ENCODE measurements at regions not wholly inside any gene's neighbourhood (a gene's known extent, or its start where the extent isn't known, plus 50 kb on each side); places are given as distances from the start of the nearest gene placed in this dataset.

GRCh38 chr6:21648475-21649050, 55.0 kb downstream of the SOX4 start:
- no peak for DNase-seq
- no peak overlapping the region for H3K4me3 Mint-ChIP-seq

GRCh38 chr6:21653323-21653722, 59.8 kb downstream of the SOX4 start:
- Mint-ChIP-seq H3K4me1 (no peaks in the 10 kb centered on the region), H3K27me3 (ENCODE audit: low read depth in 3 of 3) (peaks cover 0 to 2% (median 1%) of the 10 kb centered on the region in 3 donors), H3K9me3 (peaks cover 0 to 1% (median 0%) of the 10 kb centered on the region in 6 donors), H3K36me3 (no peaks in the 10 kb centered on the region), H3K4me3 (no peak overlapping the region), H3K27ac (no peak overlapping the region)
- DNase-seq = no peak

More at GRCh38 chr6:21648475-21649050, 55.0 kb downstream of the SOX4 start:
- H3K27ac Mint-ChIP-seq = no peak overlapping the region
- no peaks in the 10 kb centered on the region for H3K4me1 Mint-ChIP-seq
- H3K9me3 Mint-ChIP-seq = peaks cover 0 to 1% (median 0%) of the 10 kb centered on the region in 6 donors
- H3K27me3 Mint-ChIP-seq (ENCODE audit: low read depth in 3 of 3) = peaks cover 0 to 2% (median 0%) of the 10 kb centered on the region in 3 donors
- H3K36me3 Mint-ChIP-seq = no peaks in the 10 kb centered on the region

- Mint-ChIP-seq H3K27ac (no peak overlapping the region), H3K4me1 (no peaks in the 10 kb centered on the region), H3K36me3 (no peaks in the 10 kb centered on the region), H3K4me3 (no peak overlapping the region), H3K9me3 (peaks cover 0 to 1% (median 0%) of the 10 kb centered on the region in 6 donors), H3K27me3 (ENCODE audit: low read depth in 3 of 3) (peaks cover 0 to 4% (median 2%) of the 10 kb centered on the region in 3 donors)
- DNase-seq = no peak
Measured at GRCh38 chr6:21653905-21654304, 60.4 kb downstream of the SOX4 start.

- H3K9me3 Mint-ChIP-seq = peaks cover 0 to 1% (median 0%) of the 10 kb centered on the region in 6 donors
- no peaks in the 10 kb centered on the region for H3K36me3 Mint-ChIP-seq
- no peak overlapping the region for H3K4me3 Mint-ChIP-seq
- no peaks in the 10 kb centered on the region for H3K4me1 Mint-ChIP-seq
- DNase-seq = no peak
- H3K27ac Mint-ChIP-seq = no peak overlapping the region
- H3K27me3 Mint-ChIP-seq (ENCODE audit: low read depth in 3 of 3) = peaks cover 0 to 4% (median 2%) of the 10 kb centered on the region in 3 donors
Measured at GRCh38 chr6:21654361-21654760, 60.8 kb downstream of the SOX4 start.

- Mint-ChIP-seq H3K9me3 (peaks cover 0 to 2% (median 0%) of the 10 kb centered on the region in 6 donors), H3K36me3 (peaks cover 0 to 4% (median 3%) of the 10 kb centered on the region in 3 donors), H3K4me1 (peaks cover 10 to 18% of the 10 kb centered on the region in 2 donors), H3K27me3 (ENCODE audit: low read depth in 3 of 3) (peaks cover 12 to 30% (median 15%) of the 10 kb centered on the region in 3 donors), H3K4me3 (peak overlapping the region in 1 of 5 donors; percentile 14), H3K27ac (no peak overlapping the region)
- no peak for DNase-seq
Measured at GRCh38 chr6:21663966-21664313, 70.4 kb downstream of the SOX4 start.

- Mint-ChIP-seq H3K27me3 (ENCODE audit: low read depth in 3 of 3) (peaks cover 12 to 30% (median 15%) of the 10 kb centered on the region in 3 donors), H3K27ac (no peak overlapping the region), H3K36me3 (peaks cover 0 to 4% (median 3%) of the 10 kb centered on the region in 3 donors), H3K9me3 (peaks cover 0 to 2% (median 0%) of the 10 kb centered on the region in 6 donors), H3K4me3 (peak overlapping the region in 1 of 5 donors; percentile 46), H3K4me1 (peaks cover 10 to 18% of the 10 kb centered on the region in 2 donors)
- DNase-seq = no peak
Measured at GRCh38 chr6:21664314-21665109, 71.0 kb downstream of the SOX4 start.

GRCh38 chr6:21665110-21665391, 71.5 kb downstream of the SOX4 start:
- Mint-ChIP-seq H3K27me3 (ENCODE audit: low read depth in 3 of 3) (peaks cover 14 to 30% (median 16%) of the 10 kb centered on the region in 3 donors), H3K27ac (no peak overlapping the region), H3K4me1 (peaks cover 10 to 18% of the 10 kb centered on the region in 2 donors), H3K36me3 (peaks cover 0 to 4% (median 3%) of the 10 kb centered on the region in 3 donors), H3K9me3 (peaks cover 0 to 2% (median 0%) of the 10 kb centered on the region in 6 donors), H3K4me3 (peak overlapping the region in 1 of 5 donors; percentile 66)
- DNase-seq = no peak

GRCh38 chr6:21665392-21666200, 72.0 kb downstream of the SOX4 start:
- H3K36me3 Mint-ChIP-seq = peaks cover 0 to 4% (median 3%) of the 10 kb centered on the region in 3 donors
- peak overlapping the region in 2 of 5 donors; percentile 40 to 66 for H3K4me3 Mint-ChIP-seq
- peaks cover 16 to 30% (median 21%) of the 10 kb centered on the region in 3 donors for H3K27me3 Mint-ChIP-seq (ENCODE audit: low read depth in 3 of 3)
- H3K27ac Mint-ChIP-seq = no peak overlapping the region
- H3K9me3 Mint-ChIP-seq = peaks cover 0 to 2% (median 0%) of the 10 kb centered on the region in 6 donors
- H3K4me1 Mint-ChIP-seq = peaks cover 10 to 18% of the 10 kb centered on the region in 2 donors
- no peak for DNase-seq

- Mint-ChIP-seq H3K9me3 (peaks cover 0 to 2% (median 0%) of the 10 kb centered on the region in 6 donors), H3K36me3 (peaks cover 0 to 4% (median 3%) of the 10 kb centered on the region in 3 donors), H3K4me1 (peaks cover 10 to 18% of the 10 kb centered on the region in 2 donors), H3K4me3 (peak overlapping the region in 4 of 5 donors; percentile 5 to 52 (median 46)), H3K27me3 (ENCODE audit: low read depth in 3 of 3) (peaks cover 16 to 28% (median 21%) of the 10 kb centered on the region in 3 donors), H3K27ac (no peak overlapping the region)
- no peak for DNase-seq
Measured at GRCh38 chr6:21666201-21666691, 72.7 kb downstream of the SOX4 start.

GRCh38 chr6:21666853-21667681, 73.5 kb downstream of the SOX4 start:
- peaks cover 10 to 18% of the 10 kb centered on the region in 2 donors for H3K4me1 Mint-ChIP-seq
- H3K27me3 Mint-ChIP-seq (ENCODE audit: low read depth in 3 of 3) = peaks cover 16 to 24% (median 19%) of the 10 kb centered on the region in 3 donors
- no peak for DNase-seq
- H3K4me3 Mint-ChIP-seq = peak overlapping the region; percentile 23 to 53 (median 46)
- H3K36me3 Mint-ChIP-seq = peaks cover 0 to 4% (median 3%) of the 10 kb centered on the region in 3 donors
- H3K9me3 Mint-ChIP-seq = peaks cover 0 to 2% (median 0%) of the 10 kb centered on the region in 6 donors
- H3K27ac Mint-ChIP-seq = peak overlapping the region in 1 of 6 donors; percentile 37

- no peak for DNase-seq
- peaks cover 9 to 18% (median 17%) of the 10 kb centered on the region in 3 donors for H3K27me3 Mint-ChIP-seq (ENCODE audit: low read depth in 3 of 3)
- H3K4me3 Mint-ChIP-seq = no peak overlapping the region
- peaks cover 10 to 13% of the 10 kb centered on the region in 2 donors for H3K4me1 Mint-ChIP-seq
- peaks cover 0 to under 1% (median 0%) of the 10 kb centered on the region in 6 donors for H3K9me3 Mint-ChIP-seq
- H3K27ac Mint-ChIP-seq = no peak overlapping the region
- H3K36me3 Mint-ChIP-seq = peaks cover 0 to 1% (median 0%) of the 10 kb centered on the region in 3 donors
Measured at GRCh38 chr6:21668795-21669194, 75.2 kb downstream of the SOX4 start.

GRCh38 chr6:21676769-21677168, 83.2 kb downstream of the SOX4 start:
- Mint-ChIP-seq H3K27ac (no peak overlapping the region), H3K4me3 (no peak overlapping the region), H3K4me1 (no peaks in the 10 kb centered on the region), H3K9me3 (no peaks in the 10 kb centered on the region), H3K36me3 (peaks cover 0 to 4% (median 0%) of the 10 kb centered on the region in 3 donors), H3K27me3 (ENCODE audit: low read depth in 3 of 3) (peaks cover 0 to 2% (median 0%) of the 10 kb centered on the region in 3 donors)
- DNase-seq = no peak

GRCh38 chr6:21678990-21679389, 85.4 kb downstream of the SOX4 start:
- no peak overlapping the region for H3K4me3 Mint-ChIP-seq
- H3K27ac Mint-ChIP-seq = no peak overlapping the region
- peaks cover 0 to 3% (median 0%) of the 10 kb centered on the region in 3 donors for H3K27me3 Mint-ChIP-seq (ENCODE audit: low read depth in 3 of 3)
- no peak for DNase-seq
- H3K9me3 Mint-ChIP-seq = no peaks in the 10 kb centered on the region
- H3K4me1 Mint-ChIP-seq = no peaks in the 10 kb centered on the region
- H3K36me3 Mint-ChIP-seq = peaks cover 0 to 4% (median 0%) of the 10 kb centered on the region in 3 donors

Measured in immature natural killer cell (primary cell).